MM.1S (cell line): ENCODE measurements at regions not wholly inside any gene's neighbourhood (a gene's known extent, or its start where the extent isn't known, plus 50 kb on each side); places are given as distances from the start of the nearest gene placed in this dataset.
A peak's percentile ranks its signal among the peaks of the same experiment; 100 is the strongest.

ENCODE experiments used
- DNase-seq: peaks from one replicate; pipeline ENCODE4 v3.0.0-alpha.2; 2015
- H2AFZ ChIP-seq: fragments of 300-600 bp; sonication (generic); 2 replicates; pipeline ENCODE4 v1.6.0; 2016; ENCODE audit warnings: antibody characterized with exemption, low read length
- H3F3A ChIP-seq: fragments of 300-600 bp; sonication (generic); 2 replicates; pipeline ENCODE4 v1.6.1; 2016; ENCODE audit warnings: mild to moderate bottlenecking, antibody characterized with exemption, low read length, moderate library complexity, mixed read lengths; ENCODE audit not compliant: insufficient read depth
- H3K27ac ChIP-seq: fragments of 300-600 bp; sonication (generic); 2 replicates; pipeline ENCODE4 v1.5.1; 2016; ENCODE audit warnings: mild to moderate bottlenecking, low read length
- H3K27me3 ChIP-seq: fragments of 300-600 bp; sonication (generic); replicated peaks from 2 replicates; pipeline ENCODE4 v1.6.0; 2016; ENCODE audit warnings: low read length; ENCODE audit not compliant: insufficient read depth
- H3K36me3 ChIP-seq: fragments of 300-600 bp; sonication (generic); replicated peaks from 2 replicates; pipeline ENCODE4 v1.6.1; 2016; ENCODE audit warnings: mild to moderate bottlenecking, low read length, mixed read lengths; ENCODE audit not compliant: insufficient read depth
- H3K4me1 ChIP-seq: fragments of 300-600 bp; sonication (generic); 2 replicates; pipeline ENCODE4 v1.6.1; 2016; ENCODE audit warnings: low read length, mixed read lengths
- H3K4me2 ChIP-seq: fragments of 300-600 bp; sonication (generic); 2 replicates; pipeline ENCODE4 v1.6.0; 2016; ENCODE audit warnings: low read depth, low read length
- H3K4me3 ChIP-seq: fragments of 300-600 bp; sonication (generic); 2 replicates; pipeline ENCODE4 v1.5.1; 2016; ENCODE audit warnings: low read length, mixed read lengths
- H3K79me2 ChIP-seq: fragments of 300-600 bp; sonication (generic); 2 replicates; pipeline ENCODE4 v1.6.1; 2016; ENCODE audit warnings: mixed run types, low read length, mixed read lengths
- H3K9ac ChIP-seq: fragments of 300-600 bp; sonication (generic); 2 replicates; pipeline ENCODE4 v1.6.1; 2016; ENCODE audit warnings: low read length, mixed read lengths
- H3K9me2 ChIP-seq: fragments of 300-600 bp; sonication (generic); replicated peaks from 2 replicates; pipeline ENCODE4 v1.6.1; 2016; ENCODE audit warnings: mild to moderate bottlenecking, low read length, mixed read lengths; ENCODE audit not compliant: insufficient read depth
- H3K9me3 ChIP-seq: fragments of 300-600 bp; sonication (generic); replicated peaks from 2 replicates; pipeline ENCODE4 v1.6.1; 2016; ENCODE audit warnings: mild to moderate bottlenecking, low read length, mixed read lengths; ENCODE audit not compliant: insufficient read depth
- H4K20me1 ChIP-seq: fragments of 300-600 bp; sonication (generic); 2 replicates; pipeline ENCODE4 v1.6.1; 2016; ENCODE audit warnings: mild to moderate bottlenecking, low read length, moderate library complexity, mixed read lengths; ENCODE audit not compliant: insufficient read depth
- CTCF ChIP-seq: fragments of 300-600 bp; sonication (generic); IDR thresholded peaks from 2 replicates; pipeline ENCODE4 v1.5.1; 2016; ENCODE audit warnings: antibody characterized with exemption, low read length, mixed read lengths
- EZH2phosphoT487 ChIP-seq: fragments of 300-600 bp; sonication (generic); IDR thresholded peaks from 2 replicates; pipeline ENCODE4 v1.6.1; 2018; ENCODE audit warnings: antibody characterized with exemption, low read length

GRCh38 chr5:53430618-53431252 is 49.7 kb upstream of the FST start:
- DNase-seq = no peak

More at GRCh38 chr5:53430618-53431252, 49.7 kb upstream of the FST start:
- TF ChIP-seq CTCF (peak; percentile 40), EZH2phosphoT487 (no peak)
- no peaks in the 10 kb centered on the region for H3K9me3 ChIP-seq
- no peaks in the 10 kb centered on the region for H3K4me1 ChIP-seq
- no peaks in the 10 kb centered on the region for H3F3A ChIP-seq
- no peaks in the 10 kb centered on the region for H3K79me2 ChIP-seq
- H3K9me2 ChIP-seq = no peaks in the 10 kb centered on the region
- H2AFZ ChIP-seq = no peak overlapping the region
- no peaks in the 10 kb centered on the region for H3K36me3 ChIP-seq
- no peak overlapping the region for H3K27ac ChIP-seq
- no peak overlapping the region for H3K9ac ChIP-seq
- H4K20me1 ChIP-seq = no peaks in the 10 kb centered on the region
- H3K27me3 ChIP-seq = no peaks in the 10 kb centered on the region
- no peak overlapping the region for H3K4me2 ChIP-seq
- no peak overlapping the region for H3K4me3 ChIP-seq
